ENCODE measurements at regions not wholly inside any gene's neighbourhood (a gene's known extent, or its start where the extent isn't known, plus 50 kb on each side); places are given as distances from the start of the nearest gene placed in this dataset.

GRCh38 chr15:88970232-88970631 lies 57.1 kb upstream of the MFGE8 start:
- TF ChIP-seq CTCF (IDR thresholded peaks at IDR 0.05; ENCODE audit: insufficient read depth, low read length), result no peak
- TF ChIP-seq POLR2AphosphoS5 (IDR thresholded peaks at IDR 0.05; ENCODE audit: low read depth), result no peak

All from HL-60 (cell line).